GM13976 (cell line): ENCODE measurements at regions not wholly inside any gene's neighbourhood (a gene's known extent, or its start where the extent isn't known, plus 50 kb on each side); places are given as distances from the start of the nearest gene placed in this dataset.

Experiments used
- DNase-seq: peaks from one replicate; pipeline ENCODE4 v3.0.0; 2012; ENCODE audit warnings: low spot score
- in situ Hi-C: fragments of 300-500 bp; cut with MboI; formaldehyde crosslinking; loops from one replicate; pipeline ENCODE4 v1.12.0; 2022; ENCODE audit warnings: low sequenced_read_pairs, mixed read lengths, inconsistent platforms; ENCODE audit not compliant: unreplicated experiment
- TF ChIP-seq, protein P1 (sequence below): IDR thresholded peaks from 2 replicates; pipeline ENCODE4 v1.5.1; 2012; ENCODE audit warnings: borderline replicate concordance, mild to moderate bottlenecking; ENCODE audit not compliant: insufficient read depth; ENCODE audit errors: extremely low read depth, missing control alignments, control extremely low read depth

DNA sequence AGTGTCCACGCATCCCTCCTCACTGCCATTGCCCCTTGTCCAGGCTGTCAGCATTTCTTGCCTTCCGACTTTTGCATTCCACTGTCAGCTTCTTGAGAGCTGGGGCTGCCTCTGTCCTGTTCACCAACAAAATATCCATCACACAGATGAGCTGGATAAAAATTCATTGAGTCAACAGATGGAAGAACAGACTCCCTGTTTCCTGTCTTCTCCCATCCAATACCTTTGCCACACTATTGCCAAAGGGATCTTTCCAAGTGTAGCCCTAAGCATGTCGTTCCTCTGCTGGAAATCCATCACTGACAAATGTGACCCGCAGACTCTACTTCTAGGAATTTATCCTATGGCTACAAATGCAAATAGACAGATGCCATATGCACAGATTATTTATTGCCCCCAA lies 78.0 kb upstream of the PJA1 start:
- TF ChIP-seq, protein P1, sequence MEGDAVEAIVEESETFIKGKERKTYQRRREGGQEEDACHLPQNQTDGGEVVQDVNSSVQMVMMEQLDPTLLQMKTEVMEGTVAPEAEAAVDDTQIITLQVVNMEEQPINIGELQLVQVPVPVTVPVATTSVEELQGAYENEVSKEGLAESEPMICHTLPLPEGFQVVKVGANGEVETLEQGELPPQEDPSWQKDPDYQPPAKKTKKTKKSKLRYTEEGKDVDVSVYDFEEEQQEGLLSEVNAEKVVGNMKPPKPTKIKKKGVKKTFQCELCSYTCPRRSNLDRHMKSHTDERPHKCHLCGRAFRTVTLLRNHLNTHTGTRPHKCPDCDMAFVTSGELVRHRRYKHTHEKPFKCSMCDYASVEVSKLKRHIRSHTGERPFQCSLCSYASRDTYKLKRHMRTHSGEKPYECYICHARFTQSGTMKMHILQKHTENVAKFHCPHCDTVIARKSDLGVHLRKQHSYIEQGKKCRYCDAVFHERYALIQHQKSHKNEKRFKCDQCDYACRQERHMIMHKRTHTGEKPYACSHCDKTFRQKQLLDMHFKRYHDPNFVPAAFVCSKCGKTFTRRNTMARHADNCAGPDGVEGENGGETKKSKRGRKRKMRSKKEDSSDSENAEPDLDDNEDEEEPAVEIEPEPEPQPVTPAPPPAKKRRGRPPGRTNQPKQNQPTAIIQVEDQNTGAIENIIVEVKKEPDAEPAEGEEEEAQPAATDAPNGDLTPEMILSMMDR, result no peak
- DNase-seq, result no peak
- in situ Hi-C loops, result no loop called here

DNA sequence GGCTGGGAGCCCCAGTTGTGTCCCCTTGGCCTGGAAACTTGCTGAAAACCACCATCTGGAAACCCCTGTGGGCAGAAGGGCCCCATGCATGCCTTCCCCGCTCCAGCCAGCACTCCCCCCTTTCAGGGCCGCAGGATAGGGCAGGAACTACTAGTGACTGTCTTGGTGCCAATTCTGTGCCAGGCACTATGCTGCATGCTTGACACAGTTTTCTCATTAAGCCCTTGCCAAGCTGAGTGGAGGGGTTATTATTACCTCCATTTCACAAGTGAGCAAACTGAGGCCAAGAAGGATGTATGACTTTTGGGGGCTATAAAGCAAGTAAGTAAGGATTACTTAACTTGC lies 73.6 kb upstream of the PJA1 start:
- TF ChIP-seq, protein P1, result no peak
- in situ Hi-C loops, result no loop called here

DNA sequence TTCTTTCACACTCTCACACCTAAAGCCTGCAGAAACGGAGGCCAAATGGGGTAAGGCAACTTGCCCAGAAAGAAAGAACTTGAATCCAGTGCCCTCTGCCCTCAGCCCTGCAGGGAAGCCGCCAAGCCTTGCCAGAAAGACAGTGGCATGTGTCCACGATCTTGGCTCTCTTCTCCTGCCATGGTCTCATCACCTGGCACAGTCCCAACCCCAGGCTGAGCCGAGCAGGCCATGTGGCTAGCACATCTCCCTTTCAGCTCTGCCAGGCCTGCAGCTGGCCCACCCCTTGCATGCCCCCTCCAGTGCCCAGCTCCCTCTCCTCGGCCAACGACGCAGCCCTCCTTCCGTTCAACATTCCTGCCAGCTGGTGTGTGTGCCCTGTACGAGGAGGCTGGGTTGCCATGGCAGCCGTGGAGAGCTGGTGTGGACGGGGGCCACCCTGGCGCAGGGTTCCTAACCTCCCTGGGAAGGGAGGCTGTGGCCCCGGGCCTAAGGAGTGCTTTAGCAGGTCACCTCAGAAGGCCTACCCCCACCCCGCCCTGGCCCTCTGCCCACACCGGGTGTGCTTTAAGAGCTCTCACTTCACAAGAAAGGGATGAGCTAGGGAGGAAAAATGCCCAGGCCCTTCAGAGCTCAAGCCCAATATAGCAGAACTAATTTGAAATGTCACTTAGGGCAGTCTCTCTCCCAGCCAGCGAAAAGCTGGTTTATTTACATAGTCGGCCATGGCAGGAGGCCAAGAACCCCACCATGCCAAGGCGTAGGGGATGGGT lies 73.0 kb upstream of the PJA1 start:
- no peak for DNase-seq
- in situ Hi-C loops, result no loop called here
- TF ChIP-seq, protein P1, result no peak

More for the DNA sequence above, 73.6 kb upstream of the PJA1 start:
- DNase-seq, result no peak

DNA sequence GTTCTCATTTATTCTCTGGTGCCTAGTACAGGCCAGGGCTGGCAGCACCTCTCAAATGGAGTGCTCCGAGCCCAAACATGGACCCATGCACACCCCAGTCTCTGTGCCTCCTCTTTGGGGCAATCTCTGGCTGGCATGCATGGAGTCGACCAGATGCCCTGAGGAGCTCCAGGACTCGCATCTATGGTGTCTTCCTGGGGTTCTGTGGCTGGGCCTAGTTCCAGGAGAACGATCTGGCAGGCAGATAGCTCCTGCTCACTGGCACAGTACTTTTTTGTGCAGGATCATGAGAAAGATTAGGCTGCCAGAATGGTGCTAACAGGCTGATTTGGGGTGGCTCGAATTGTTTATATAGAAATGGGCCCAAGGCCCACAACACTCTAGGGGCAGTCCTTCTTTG lies 72.0 kb upstream of the PJA1 start:
- in situ Hi-C loops, result no loop called here
- TF ChIP-seq, protein P1, result no peak

DNA sequence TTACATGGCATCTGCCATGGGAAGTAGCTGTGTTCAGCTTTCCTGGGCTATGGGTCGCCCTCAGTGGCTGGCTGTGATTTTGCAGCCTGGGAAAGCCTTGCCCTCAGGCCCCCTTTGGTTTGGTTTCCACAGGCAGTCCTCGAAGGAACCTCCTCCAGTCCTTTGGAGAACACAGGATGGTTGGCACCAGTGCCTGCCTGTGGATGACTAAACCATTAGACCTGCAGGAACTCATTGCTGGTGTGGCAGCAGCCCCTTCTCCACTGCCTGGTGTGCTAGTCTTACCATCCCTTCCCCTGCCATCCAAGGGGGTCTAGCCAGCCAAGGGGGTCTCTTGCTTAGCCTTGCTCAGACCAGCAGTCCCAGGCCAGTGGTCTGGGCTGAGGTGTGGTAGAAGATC lies 71.4 kb upstream of the PJA1 start:
- TF ChIP-seq, protein P1, result no peak

More for the DNA sequence above, 72.0 kb upstream of the PJA1 start:
- DNase-seq, result no peak

DNA sequence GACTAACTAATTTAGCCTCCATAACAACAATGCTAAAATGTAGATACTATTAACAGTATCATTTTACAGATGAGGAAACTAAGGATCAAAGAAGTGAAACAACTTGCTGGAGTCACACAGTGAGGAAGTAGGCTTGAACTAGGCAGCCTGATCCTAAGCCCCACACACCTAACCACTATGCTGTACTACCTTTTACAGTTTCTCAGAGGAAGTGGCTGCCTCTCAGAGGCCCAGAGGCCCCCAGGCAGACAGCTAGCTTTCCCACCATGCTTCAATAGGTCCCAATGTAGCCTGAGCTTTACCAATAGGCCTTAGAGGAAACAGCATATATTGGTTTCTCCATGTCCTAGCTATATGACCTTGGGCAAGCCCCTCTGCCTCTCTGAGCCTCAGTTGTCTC lies 69.4 kb upstream of the PJA1 start:
- in situ Hi-C loops, result no loop called here
- DNase-seq, result no peak
- TF ChIP-seq, protein P1, result no peak

More for the DNA sequence above, 71.4 kb upstream of the PJA1 start:
- in situ Hi-C loops, result no loop called here
- DNase-seq, result no peak
